PFSK-1 (cell line): ENCODE measurements at regions not wholly inside any gene's neighbourhood (a gene's known extent, or its start where the extent isn't known, plus 50 kb on each side); places are given as distances from the start of the nearest gene placed in this dataset.

Experiments
- FOXP2 ChIP-seq: optimal IDR thresholded peaks from 2 replicates; pipeline ENCODE3; 2011; ENCODE audit warnings: borderline replicate concordance, control low read depth, inconsistent platforms; ENCODE audit not compliant: insufficient read depth; ENCODE audit errors: extremely low read length, extremely low read depth
- POLR2AphosphoS5 ChIP-seq: IDR thresholded peaks from 2 replicates; pipeline ENCODE4 v1.6.1; 2012; ENCODE audit warnings: low read depth, mild to moderate bottlenecking, control low read depth, low read length, moderate library complexity
- SIN3A ChIP-seq: IDR thresholded peaks from 2 replicates; pipeline ENCODE4 v1.6.1; 2012; ENCODE audit warnings: mild to moderate bottlenecking, low read length, moderate library complexity, borderline replicate concordance; ENCODE audit not compliant: insufficient read depth
- TAF1 ChIP-seq: IDR thresholded peaks from 2 replicates; pipeline ENCODE4 v1.6.1; 2012; ENCODE audit warnings: low read length, control low read depth, borderline replicate concordance; ENCODE audit not compliant: insufficient read depth
- TF ChIP-seq, protein P1 (sequence below), 2 experiments: IDR thresholded peaks; 2 replicates each; pipeline versions ENCODE4 v1.6.1 to v1.8.0; 2011 to 2012; ENCODE audit warnings: low read depth in 2 of 2, low read length in 2 of 2, control low read depth in 1 of 2, inconsistent platforms in 1 of 2, mild to moderate bottlenecking in 1 of 2, moderate library complexity in 1 of 2; ENCODE audit not compliant: insufficient read depth in 1 of 2

DNA sequence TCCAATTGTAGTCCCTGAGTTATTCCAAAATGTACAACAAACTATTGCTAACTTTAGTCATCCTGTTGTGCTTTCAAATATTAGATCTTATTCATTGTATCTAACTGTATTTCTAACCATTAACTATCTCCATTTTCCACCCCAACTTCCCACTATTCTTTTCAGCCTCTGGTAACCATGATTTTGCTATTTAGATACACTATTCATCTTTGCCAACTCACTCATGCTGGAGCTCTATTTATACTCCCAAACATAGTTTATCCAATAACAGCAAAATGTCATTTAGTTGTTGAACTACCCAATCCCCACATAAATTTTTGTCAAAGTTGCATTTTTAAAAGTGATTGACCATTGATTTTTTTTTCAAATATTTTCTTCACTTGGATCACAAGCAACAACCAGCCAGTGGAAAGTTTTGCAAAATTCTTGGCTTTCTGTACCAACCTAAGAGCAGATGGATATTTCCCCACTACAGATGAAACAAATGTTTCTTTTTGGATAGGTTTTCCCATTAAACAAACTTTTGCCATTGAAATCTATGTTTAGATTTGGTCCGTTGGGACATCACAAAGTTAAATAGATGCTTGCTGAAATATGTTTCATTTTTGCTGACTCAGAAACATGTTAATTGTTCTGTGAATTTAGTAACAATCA, 866.0 kb downstream of the LTN1 start:
- TF ChIP-seq SIN3A (no peak), POLR2AphosphoS5 (no peak), TAF1 (no peak), FOXP2 (no peak)
- TF ChIP-seq, protein P1, sequence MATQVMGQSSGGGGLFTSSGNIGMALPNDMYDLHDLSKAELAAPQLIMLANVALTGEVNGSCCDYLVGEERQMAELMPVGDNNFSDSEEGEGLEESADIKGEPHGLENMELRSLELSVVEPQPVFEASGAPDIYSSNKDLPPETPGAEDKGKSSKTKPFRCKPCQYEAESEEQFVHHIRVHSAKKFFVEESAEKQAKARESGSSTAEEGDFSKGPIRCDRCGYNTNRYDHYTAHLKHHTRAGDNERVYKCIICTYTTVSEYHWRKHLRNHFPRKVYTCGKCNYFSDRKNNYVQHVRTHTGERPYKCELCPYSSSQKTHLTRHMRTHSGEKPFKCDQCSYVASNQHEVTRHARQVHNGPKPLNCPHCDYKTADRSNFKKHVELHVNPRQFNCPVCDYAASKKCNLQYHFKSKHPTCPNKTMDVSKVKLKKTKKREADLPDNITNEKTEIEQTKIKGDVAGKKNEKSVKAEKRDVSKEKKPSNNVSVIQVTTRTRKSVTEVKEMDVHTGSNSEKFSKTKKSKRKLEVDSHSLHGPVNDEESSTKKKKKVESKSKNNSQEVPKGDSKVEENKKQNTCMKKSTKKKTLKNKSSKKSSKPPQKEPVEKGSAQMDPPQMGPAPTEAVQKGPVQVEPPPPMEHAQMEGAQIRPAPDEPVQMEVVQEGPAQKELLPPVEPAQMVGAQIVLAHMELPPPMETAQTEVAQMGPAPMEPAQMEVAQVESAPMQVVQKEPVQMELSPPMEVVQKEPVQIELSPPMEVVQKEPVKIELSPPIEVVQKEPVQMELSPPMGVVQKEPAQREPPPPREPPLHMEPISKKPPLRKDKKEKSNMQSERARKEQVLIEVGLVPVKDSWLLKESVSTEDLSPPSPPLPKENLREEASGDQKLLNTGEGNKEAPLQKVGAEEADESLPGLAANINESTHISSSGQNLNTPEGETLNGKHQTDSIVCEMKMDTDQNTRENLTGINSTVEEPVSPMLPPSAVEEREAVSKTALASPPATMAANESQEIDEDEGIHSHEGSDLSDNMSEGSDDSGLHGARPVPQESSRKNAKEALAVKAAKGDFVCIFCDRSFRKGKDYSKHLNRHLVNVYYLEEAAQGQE (IDR thresholded peaks at IDR 0.05; ENCODE audit: insufficient read depth in 1 of 2, low read depth in 2 of 2, low read length in 2 of 2) = no peak

DNA sequence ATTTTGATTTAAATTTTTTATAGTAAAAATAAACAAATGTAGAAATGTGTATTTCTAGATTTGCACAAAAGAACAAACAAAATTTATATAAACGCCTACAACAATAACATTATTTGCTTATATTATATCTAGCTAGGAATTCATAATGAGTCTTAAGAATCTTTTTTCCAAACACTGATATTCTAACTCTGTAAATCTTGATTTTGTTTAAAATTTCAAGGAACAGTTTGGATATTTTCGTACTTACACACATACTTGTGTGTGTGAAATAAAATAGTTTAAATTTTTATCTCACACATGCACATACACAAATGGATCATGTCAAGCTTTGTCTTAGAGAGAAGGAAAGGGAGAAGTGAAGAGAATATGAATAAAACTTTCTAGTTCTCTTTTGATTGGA, 868.1 kb downstream of the LTN1 start:
- no peak for TF ChIP-seq SIN3A
- no peak for TF ChIP-seq TAF1
- TF ChIP-seq, protein P1 (IDR thresholded peaks at IDR 0.05; ENCODE audit: insufficient read depth in 1 of 2, low read depth in 2 of 2, low read length in 2 of 2) = no peak
- no peak for TF ChIP-seq FOXP2
- TF ChIP-seq POLR2AphosphoS5 = no peak

DNA sequence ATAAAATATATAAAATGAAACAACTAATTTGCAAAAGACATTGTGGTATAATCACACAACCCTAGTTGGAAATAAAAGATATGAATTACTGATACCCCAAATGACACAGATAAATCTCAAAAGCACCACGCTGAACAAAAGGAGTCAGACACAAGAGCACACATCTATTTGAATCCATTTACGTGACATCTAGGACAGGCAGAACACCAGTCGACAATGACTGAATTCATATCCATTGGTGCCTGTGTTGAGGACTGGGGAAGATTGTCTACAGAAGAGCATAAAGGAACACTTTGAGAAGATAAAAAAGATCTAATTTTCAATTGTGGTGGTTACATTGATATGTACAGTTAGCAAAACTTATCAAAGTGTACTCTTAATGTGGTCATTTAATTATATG, 874.1 kb downstream of the LTN1 start:
- TF ChIP-seq TAF1 (no peak), FOXP2 (no peak), SIN3A (no peak), POLR2AphosphoS5 (no peak)
- TF ChIP-seq, protein P1 (IDR thresholded peaks at IDR 0.05; ENCODE audit: insufficient read depth in 1 of 2, low read depth in 2 of 2, low read length in 2 of 2) = no peak

DNA sequence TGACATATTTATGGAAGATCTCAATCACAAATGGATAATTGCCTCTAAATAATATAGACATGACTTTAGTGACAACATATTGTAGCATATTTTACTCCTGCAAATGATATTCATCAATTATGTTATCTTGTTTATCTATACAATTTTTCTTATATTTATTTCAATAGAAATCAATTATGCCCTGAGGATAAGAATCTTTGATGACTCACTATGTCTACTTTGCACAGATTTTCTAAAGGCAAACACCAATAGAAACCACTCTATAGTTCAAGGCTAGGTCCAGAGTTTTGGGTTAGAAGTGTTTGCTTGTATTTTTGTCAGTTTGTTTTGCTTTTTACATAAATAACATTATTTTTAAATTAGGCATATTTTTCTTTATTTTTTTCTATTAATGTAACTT, 879.0 kb downstream of the LTN1 start:
- TF ChIP-seq FOXP2 (no peak), POLR2AphosphoS5 (no peak), TAF1 (no peak), SIN3A (no peak)
- TF ChIP-seq, protein P1 (IDR thresholded peaks at IDR 0.05; ENCODE audit: insufficient read depth in 1 of 2, low read depth in 2 of 2, low read length in 2 of 2) = no peak

DNA sequence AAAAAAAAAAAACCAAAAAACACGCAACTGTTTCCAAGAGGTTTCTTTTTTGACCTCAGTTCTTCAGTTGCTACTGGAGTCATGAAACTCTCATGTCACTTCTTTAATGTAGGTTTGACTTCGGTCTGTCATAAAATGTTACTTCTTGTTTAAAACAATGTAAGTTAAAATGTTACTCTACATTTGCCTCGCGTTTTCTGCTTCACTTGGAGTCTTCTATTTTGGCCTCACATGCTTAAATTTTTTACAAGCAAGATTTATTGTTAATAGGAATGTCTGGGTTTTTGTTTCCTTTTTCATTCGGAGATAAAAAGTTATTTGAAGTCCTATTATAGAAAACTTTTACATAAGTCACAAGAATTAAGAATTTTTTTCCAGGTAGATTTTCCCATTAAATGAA, 880.2 kb downstream of the LTN1 start:
- no peak for TF ChIP-seq SIN3A

DNA sequence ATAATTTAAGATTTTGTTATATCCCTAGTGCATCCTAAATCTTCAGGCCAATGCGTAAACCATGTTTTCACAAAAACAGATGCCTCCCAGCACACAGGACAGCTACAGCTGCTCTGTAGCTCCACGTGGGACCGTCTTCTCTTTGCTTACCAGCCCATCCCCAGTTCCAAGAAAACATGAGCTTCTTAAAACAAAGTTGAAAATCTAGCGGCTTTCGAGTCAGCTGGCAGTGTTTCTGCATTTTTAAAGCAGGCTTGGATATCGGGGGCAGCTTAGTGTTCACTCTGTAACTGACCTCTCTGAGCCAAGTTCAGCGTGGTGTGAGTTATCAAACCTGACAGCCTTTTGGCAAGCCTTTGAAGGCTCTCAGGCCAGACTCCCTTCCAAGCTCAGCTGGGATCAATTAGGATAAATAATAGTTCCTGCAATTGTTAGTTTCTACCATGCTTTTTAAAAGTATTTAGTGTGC, 881.5 kb downstream of the LTN1 start:
- TF ChIP-seq TAF1 (no peak), POLR2AphosphoS5 (0 out of 2 replicates have a peak, but pooled peaks have one; percentile 44), FOXP2 (peak; percentile 72), SIN3A (peak; percentile 97)
- TF ChIP-seq, protein P1 (IDR thresholded peaks at IDR 0.05; ENCODE audit: insufficient read depth in 1 of 2, low read depth in 2 of 2, low read length in 2 of 2) = peak in 1 of 2 experiments; percentile 72; a peak in 1 of 4 replicates
